ENCODE measurements at regions not wholly inside any gene's neighbourhood (a gene's known extent, or its start where the extent isn't known, plus 50 kb on each side); places are given as distances from the start of the nearest gene placed in this dataset.

DNA sequence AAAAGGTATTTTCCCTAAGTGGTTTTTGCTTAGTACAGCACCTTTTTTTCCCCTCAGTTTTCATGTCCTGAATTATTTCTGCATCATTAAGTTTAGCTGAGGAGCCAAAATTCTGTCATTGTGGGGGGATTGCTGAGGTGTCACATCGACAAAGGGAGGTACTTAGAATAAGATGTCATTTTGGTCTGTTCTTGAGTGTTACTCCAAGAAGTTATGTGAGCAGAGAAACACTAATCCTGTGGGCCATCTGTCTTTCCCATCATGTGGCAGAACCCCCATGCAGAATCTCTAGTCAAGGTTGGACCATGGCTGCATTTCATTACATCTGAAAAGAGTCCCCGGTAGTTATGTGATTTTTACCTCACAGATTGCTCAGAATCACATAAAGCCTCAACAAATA is 167.8 kb upstream of the CENPW start:
- H3K4me3 ChIP-seq (ENCODE audit: low read depth, low read length): no peak overlapping the region
- H3K9me3 ChIP-seq (ENCODE audit: control insufficient read depth, insufficient read depth, low read length): no peaks in the 10 kb centered on the region
- DNase-seq (ENCODE audit: low read depth in 4 of 6, low spot score in 6 of 6): peak in 2 of 6 donors; percentile 18 to 36
- H3K36me3 ChIP-seq (ENCODE audit: control insufficient read depth, insufficient read depth, low read length): no peaks in the 10 kb centered on the region
- WGBS (ENCODE audit: insufficient coverage): 50% methylated on average over 1 of the region's 2 CpGs
- no peaks in the 10 kb centered on the region for H3K27me3 ChIP-seq (ENCODE audit: control insufficient read depth, insufficient read depth, low read length)
- no peak overlapping the region for H3K27ac ChIP-seq (ENCODE audit: low read depth, low read length)
- no peaks in the 10 kb centered on the region for H3K4me1 ChIP-seq (ENCODE audit: control insufficient read depth, insufficient read depth, low read length)

DNA sequence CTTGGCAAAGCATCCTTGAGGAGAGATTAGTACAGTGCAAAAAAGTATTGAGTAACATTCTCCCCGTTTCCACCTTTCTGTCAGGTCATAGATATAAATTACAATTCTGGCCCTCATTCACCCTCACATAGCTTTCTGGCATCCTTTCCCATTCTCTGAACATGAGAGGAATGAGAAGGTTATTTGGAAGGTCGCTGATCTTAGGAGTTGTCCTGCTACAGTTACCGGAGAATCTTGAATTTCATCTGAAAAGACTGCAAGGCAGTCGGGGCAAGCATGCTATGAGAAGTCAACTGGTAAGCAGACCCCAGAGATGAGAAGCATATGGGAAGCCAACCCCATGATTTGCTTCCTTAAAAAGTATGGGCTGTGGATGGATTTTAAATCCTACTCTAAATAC is 166.7 kb upstream of the CENPW start:
- no peaks in the 10 kb centered on the region for H3K27me3 ChIP-seq (ENCODE audit: control insufficient read depth, insufficient read depth, low read length)
- WGBS (ENCODE audit: insufficient coverage): 76% methylated on average over 3 of the region's 4 CpGs

GRCh38 chr6:126174697-126175096 is 165.2 kb upstream of the CENPW start:
- Histone ChIP-seq H3K36me3 (ENCODE audit: control insufficient read depth, insufficient read depth, low read length) (no peaks in the 10 kb centered on the region), H3K4me3 (ENCODE audit: low read depth, low read length) (no peak overlapping the region), H3K4me1 (ENCODE audit: control insufficient read depth, insufficient read depth, low read length) (no peaks in the 10 kb centered on the region), H3K27ac (ENCODE audit: low read depth, low read length) (no peak overlapping the region), H3K9me3 (ENCODE audit: control insufficient read depth, insufficient read depth, low read length) (no peaks in the 10 kb centered on the region), H3K27me3 (ENCODE audit: control insufficient read depth, insufficient read depth, low read length) (no peaks in the 10 kb centered on the region)
- no CpG with 5 or more reads among the region's 1 CpG for WGBS (ENCODE audit: insufficient coverage)
- no peak for DNase-seq (ENCODE audit: low read depth in 4 of 6, low spot score in 6 of 6)

More for the DNA sequence above, 166.7 kb upstream of the CENPW start:
- no peaks in the 10 kb centered on the region for H3K9me3 ChIP-seq (ENCODE audit: control insufficient read depth, insufficient read depth, low read length)
- H3K4me3 ChIP-seq (ENCODE audit: low read depth, low read length): no peak overlapping the region
- H3K27ac ChIP-seq (ENCODE audit: low read depth, low read length): no peak overlapping the region
- DNase-seq (ENCODE audit: low read depth in 4 of 6, low spot score in 6 of 6): no peak
- H3K4me1 ChIP-seq (ENCODE audit: control insufficient read depth, insufficient read depth, low read length): no peaks in the 10 kb centered on the region
- no peaks in the 10 kb centered on the region for H3K36me3 ChIP-seq (ENCODE audit: control insufficient read depth, insufficient read depth, low read length)

GRCh38 chr6:126175251-126175650 is 164.7 kb upstream of the CENPW start:
- DNase-seq (ENCODE audit: low read depth in 4 of 6, low spot score in 6 of 6): no peak
- H3K27me3 ChIP-seq (ENCODE audit: control insufficient read depth, insufficient read depth, low read length): no peaks in the 10 kb centered on the region
- H3K36me3 ChIP-seq (ENCODE audit: control insufficient read depth, insufficient read depth, low read length): no peaks in the 10 kb centered on the region
- no peaks in the 10 kb centered on the region for H3K4me1 ChIP-seq (ENCODE audit: control insufficient read depth, insufficient read depth, low read length)
- no peak overlapping the region for H3K4me3 ChIP-seq (ENCODE audit: low read depth, low read length)
- no peak overlapping the region for H3K27ac ChIP-seq (ENCODE audit: low read depth, low read length)
- no CpG with 5 or more reads among the region's 1 CpG for WGBS (ENCODE audit: insufficient coverage)
- H3K9me3 ChIP-seq (ENCODE audit: control insufficient read depth, insufficient read depth, low read length): no peaks in the 10 kb centered on the region

DNA sequence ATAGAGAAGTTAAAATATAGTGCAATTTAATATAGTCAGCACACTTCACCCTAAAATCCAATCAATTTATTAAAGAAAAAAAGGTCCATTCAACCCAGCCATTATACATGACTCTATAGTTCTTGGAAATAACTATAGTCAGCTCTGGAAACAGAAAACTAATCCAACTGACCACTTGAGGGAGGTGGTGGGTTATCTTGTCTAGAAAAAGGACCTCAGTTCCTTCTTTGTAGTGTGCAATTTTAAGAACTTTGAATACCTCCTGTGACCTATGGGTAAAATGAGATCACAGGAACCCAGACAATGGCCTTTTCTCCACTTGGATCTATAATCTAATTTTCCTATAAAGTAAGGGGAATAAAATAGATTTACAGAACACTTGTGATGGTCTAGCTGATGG is 163.6 kb upstream of the CENPW start:
- Histone ChIP-seq H3K36me3 (ENCODE audit: control insufficient read depth, insufficient read depth, low read length) (no peaks in the 10 kb centered on the region), H3K27ac (ENCODE audit: low read depth, low read length) (no peak overlapping the region), H3K4me1 (ENCODE audit: control insufficient read depth, insufficient read depth, low read length) (no peaks in the 10 kb centered on the region), H3K9me3 (ENCODE audit: control insufficient read depth, insufficient read depth, low read length) (no peaks in the 10 kb centered on the region), H3K27me3 (ENCODE audit: control insufficient read depth, insufficient read depth, low read length) (no peaks in the 10 kb centered on the region), H3K4me3 (ENCODE audit: low read depth, low read length) (no peak overlapping the region)
- DNase-seq (ENCODE audit: low read depth in 4 of 6, low spot score in 6 of 6): peak in 1 of 6 donors; percentile 26

DNA sequence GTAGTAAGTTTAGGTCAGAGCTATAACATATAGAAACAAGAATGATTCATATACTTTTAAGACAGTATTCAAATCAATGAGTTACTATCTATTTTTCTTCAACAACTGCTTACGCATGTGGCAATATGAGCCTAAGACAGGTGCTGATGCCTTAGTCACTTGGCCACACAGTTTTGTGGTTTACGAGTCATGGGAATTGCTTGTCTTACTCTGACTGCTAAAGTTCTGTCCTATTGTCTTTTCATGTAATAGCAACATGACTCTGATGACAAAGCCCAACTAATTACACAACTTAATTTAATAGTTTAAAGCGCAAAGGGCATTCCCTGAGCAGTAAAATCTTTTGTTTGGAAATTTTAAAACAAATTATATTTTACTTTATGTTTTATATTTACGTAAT is 159.3 kb upstream of the CENPW start:
- no peaks in the 10 kb centered on the region for H3K36me3 ChIP-seq (ENCODE audit: control insufficient read depth, insufficient read depth, low read length)
- H3K9me3 ChIP-seq (ENCODE audit: control insufficient read depth, insufficient read depth, low read length): no peaks in the 10 kb centered on the region
- WGBS (ENCODE audit: insufficient coverage): no CpG with 5 or more reads among the region's 4 CpGs
- H3K27ac ChIP-seq (ENCODE audit: low read depth, low read length): no peak overlapping the region
- H3K4me1 ChIP-seq (ENCODE audit: control insufficient read depth, insufficient read depth, low read length): no peaks in the 10 kb centered on the region
- no peak for DNase-seq (ENCODE audit: low read depth in 4 of 6, low spot score in 6 of 6)
- H3K27me3 ChIP-seq (ENCODE audit: control insufficient read depth, insufficient read depth, low read length): no peaks in the 10 kb centered on the region
- no peak overlapping the region for H3K4me3 ChIP-seq (ENCODE audit: low read depth, low read length)

- no peaks in the 10 kb centered on the region for H3K9me3 ChIP-seq (ENCODE audit: control insufficient read depth, insufficient read depth, low read length)
- H3K27ac ChIP-seq (ENCODE audit: low read depth, low read length): no peak overlapping the region
These were observed 158.7 kb upstream of the CENPW start for GRCh38 chr6:126181173-126181741.

DNA sequence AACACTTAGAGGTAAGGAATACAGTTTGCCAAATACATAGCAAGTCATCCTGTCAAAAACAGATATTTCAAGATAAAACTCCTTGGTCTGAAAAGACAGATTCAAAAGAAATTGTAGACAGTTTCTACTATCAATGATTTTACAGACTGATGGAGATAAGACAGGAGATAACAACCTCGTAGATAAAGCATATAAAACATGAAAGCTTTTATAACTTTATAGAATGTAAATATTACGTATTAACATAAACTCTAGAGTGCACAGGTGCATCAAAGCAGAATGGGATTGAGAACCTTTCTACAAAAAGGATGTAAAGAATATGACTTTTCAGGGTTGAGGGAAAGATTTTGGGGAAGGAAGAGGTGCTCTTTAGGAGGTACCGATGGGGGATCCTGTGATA is 158.0 kb upstream of the CENPW start:
- Histone ChIP-seq H3K9me3 (ENCODE audit: control insufficient read depth, insufficient read depth, low read length) (no peaks in the 10 kb centered on the region), H3K27ac (ENCODE audit: low read depth, low read length) (no peak overlapping the region), H3K4me3 (ENCODE audit: low read depth, low read length) (no peak overlapping the region), H3K27me3 (ENCODE audit: control insufficient read depth, insufficient read depth, low read length) (no peaks in the 10 kb centered on the region), H3K36me3 (ENCODE audit: control insufficient read depth, insufficient read depth, low read length) (no peaks in the 10 kb centered on the region), H3K4me1 (ENCODE audit: control insufficient read depth, insufficient read depth, low read length) (no peaks in the 10 kb centered on the region)
- no peak for DNase-seq (ENCODE audit: low read depth in 4 of 6, low spot score in 6 of 6)
- WGBS (ENCODE audit: insufficient coverage): 100% methylated on average over 1 of the region's 3 CpGs

More at GRCh38 chr6:126181173-126181741, 158.7 kb upstream of the CENPW start:
- Histone ChIP-seq H3K4me1 (ENCODE audit: control insufficient read depth, insufficient read depth, low read length) (no peaks in the 10 kb centered on the region), H3K4me3 (ENCODE audit: low read depth, low read length) (no peak overlapping the region), H3K36me3 (ENCODE audit: control insufficient read depth, insufficient read depth, low read length) (no peaks in the 10 kb centered on the region), H3K27me3 (ENCODE audit: control insufficient read depth, insufficient read depth, low read length) (no peaks in the 10 kb centered on the region)
- DNase-seq (ENCODE audit: low read depth in 4 of 6, low spot score in 6 of 6): no peak

DNA sequence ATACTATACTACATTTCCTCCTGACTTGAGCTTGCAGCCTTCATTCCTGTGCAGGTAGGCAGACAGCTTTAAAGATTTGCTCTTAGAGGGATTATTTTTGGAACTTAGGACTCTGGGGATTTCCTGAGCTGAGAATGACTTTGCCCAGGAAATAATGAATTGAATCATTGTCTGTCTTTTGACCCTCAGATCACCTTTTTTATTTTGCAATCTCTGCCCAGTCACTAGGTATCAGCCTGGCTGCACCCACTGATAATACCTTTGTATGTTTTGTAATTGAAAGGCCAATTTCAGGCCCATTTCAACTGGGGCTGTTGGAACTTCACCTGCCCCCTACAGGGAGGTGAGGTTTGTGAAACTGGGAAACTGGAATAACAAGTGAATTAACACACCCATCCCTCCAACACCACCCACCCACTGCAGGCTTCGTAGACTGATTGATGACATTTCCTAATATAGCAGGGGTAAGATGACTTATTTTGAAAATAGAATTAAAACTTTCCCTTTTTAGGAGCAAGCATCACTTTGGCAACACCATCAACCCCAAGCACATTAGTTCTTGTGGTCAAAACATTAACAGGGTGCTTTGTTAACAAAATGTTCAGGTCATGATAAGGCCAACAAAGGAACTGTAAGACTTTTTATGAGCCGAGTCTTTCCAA is 157.1 kb upstream of the CENPW start:
- H3K27ac ChIP-seq (ENCODE audit: low read depth, low read length): no peak overlapping the region
- WGBS (ENCODE audit: insufficient coverage): no CpG with 5 or more reads among the region's 2 CpGs
- H3K9me3 ChIP-seq (ENCODE audit: control insufficient read depth, insufficient read depth, low read length): no peaks in the 10 kb centered on the region

DNA sequence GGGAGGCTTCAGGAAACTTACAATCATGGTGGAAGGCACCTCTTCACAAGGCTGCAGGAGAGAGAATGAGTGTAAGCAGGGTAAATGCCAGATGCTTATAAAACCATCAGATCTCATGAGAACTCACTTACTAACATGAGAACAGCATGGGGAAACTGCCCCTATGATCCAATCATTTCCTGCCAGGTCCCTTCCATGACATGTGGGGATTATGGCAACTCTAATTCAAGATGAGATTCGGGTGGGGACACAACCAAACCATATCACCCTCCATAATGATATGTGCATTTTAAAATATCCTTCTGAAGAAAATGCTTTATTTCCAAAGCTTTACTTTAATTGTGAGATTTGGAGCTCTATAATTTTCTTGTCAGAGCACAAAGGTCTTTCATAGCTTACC is 154.1 kb upstream of the CENPW start:
- WGBS (ENCODE audit: insufficient coverage): no CpG with 5 or more reads among the region's 1 CpG

More for the DNA sequence above, 157.1 kb upstream of the CENPW start:
- Histone ChIP-seq H3K4me3 (ENCODE audit: low read depth, low read length) (no peak overlapping the region), H3K4me1 (ENCODE audit: control insufficient read depth, insufficient read depth, low read length) (no peaks in the 10 kb centered on the region), H3K36me3 (ENCODE audit: control insufficient read depth, insufficient read depth, low read length) (no peaks in the 10 kb centered on the region), H3K27me3 (ENCODE audit: control insufficient read depth, insufficient read depth, low read length) (no peaks in the 10 kb centered on the region)
- no peak for DNase-seq (ENCODE audit: low read depth in 4 of 6, low spot score in 6 of 6)

More for the DNA sequence above, 154.1 kb upstream of the CENPW start:
- no peak overlapping the region for H3K27ac ChIP-seq (ENCODE audit: low read depth, low read length)
- no peaks in the 10 kb centered on the region for H3K4me1 ChIP-seq (ENCODE audit: control insufficient read depth, insufficient read depth, low read length)
- no peak overlapping the region for H3K4me3 ChIP-seq (ENCODE audit: low read depth, low read length)
- no peaks in the 10 kb centered on the region for H3K9me3 ChIP-seq (ENCODE audit: control insufficient read depth, insufficient read depth, low read length)
- H3K27me3 ChIP-seq (ENCODE audit: control insufficient read depth, insufficient read depth, low read length): no peaks in the 10 kb centered on the region
- DNase-seq (ENCODE audit: low read depth in 4 of 6, low spot score in 6 of 6): no peak
- H3K36me3 ChIP-seq (ENCODE audit: control insufficient read depth, insufficient read depth, low read length): no peaks in the 10 kb centered on the region

All from spinal cord (tissue), 9 donors.